HG02852 (cell line): ENCODE measurements at regions not wholly inside any gene's neighbourhood (a gene's known extent, or its start where the extent isn't known, plus 50 kb on each side); places are given as distances from the start of the nearest gene placed in this dataset.

ENCODE experiments used
- ATAC-seq: cut with Tn5 transposase; IDR thresholded peaks from one replicate; pipeline ENCODE4 v1.9.1; 2021; ENCODE audit warnings: mild to moderate bottlenecking, moderate library complexity; ENCODE audit not compliant: unreplicated experiment

DNA sequence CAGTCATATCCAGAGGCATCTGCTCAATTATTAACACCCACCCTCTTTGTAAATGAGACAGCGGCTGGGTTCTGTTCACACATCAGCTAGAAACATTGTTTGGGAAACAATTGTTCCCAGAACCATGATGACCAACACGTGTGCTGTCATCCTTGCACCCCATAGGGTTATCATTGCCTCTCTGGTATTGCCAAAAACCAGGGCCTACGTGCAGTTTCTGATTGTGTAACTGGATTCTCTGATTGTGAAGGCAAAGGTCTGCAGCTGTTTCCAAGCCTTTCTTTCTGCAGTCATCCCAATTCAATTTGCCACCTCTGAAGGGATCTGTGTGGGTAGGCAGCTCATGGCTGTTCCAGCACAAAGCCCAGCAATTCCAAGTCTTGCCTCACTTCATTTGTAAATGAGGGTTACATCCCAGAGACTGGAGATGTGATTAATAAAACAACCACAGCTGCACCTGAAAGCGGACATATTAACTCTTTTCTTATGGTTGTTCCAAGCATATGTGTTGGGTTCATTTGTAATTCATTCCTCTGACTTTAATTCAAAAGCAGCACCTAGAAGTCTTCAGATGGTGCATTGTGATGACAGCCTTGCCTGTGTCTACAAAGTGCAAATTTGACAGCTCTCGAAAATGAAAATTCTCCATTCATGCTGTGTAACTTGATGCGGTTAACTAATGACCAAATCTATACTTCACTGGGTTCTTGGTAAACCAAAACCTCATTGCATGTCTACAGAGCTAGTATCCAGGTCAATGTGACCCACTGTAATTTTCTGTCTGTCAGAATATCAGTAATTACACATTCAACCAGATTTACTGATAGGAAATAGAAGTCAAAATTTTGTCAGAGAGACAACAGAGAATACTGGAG lies 66.6 kb downstream of the YIPF5 start:
- ATAC-seq: no peak

GRCh38 chr5:144105371-144105770 lies 65.1 kb downstream of the YIPF5 start:
- ATAC-seq: no peak

DNA sequence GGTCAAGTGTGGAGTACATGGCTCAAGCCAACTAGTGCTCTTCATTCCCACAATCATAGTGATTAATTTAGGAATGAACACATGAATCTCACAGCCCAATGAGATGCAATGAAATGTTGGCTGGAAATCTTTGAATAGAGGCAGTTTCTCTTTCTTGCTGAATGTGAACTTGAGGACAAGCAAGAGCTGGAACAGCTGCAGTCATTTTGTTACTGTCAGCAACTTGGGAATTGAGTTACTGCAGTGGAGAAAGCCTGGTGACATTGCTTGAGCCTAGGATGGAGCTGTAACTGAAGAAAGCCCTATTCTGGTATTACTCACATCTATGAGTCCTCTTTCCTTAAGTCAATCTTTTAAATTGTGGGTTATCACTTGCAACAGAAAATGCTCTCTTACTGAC lies 62.3 kb downstream of the YIPF5 start:
- ATAC-seq: no peak
